GM12891 (cell line): ENCODE measurements at regions not wholly inside any gene's neighbourhood (a gene's known extent, or its start where the extent isn't known, plus 50 kb on each side); places are given as distances from the start of the nearest gene placed in this dataset.

Source experiments
- DNase-seq: peaks from one replicate; pipeline ENCODE4 v3.0.0; 2011; ENCODE audit warnings: low spot score; ENCODE audit not compliant: insufficient read length
- FAIRE-seq: peaks from 2 replicates; lab custom pipeline; 2011; peaks lifted over from hg19 to GRCh38; lab: Jason Lieb, UNC
- PAX5 ChIP-seq: IDR thresholded peaks from 2 replicates; pipeline ENCODE4 v1.6.1; 2011; ENCODE audit warnings: low read length, moderate library complexity, mild to moderate bottlenecking; ENCODE audit not compliant: insufficient read depth, severe bottlenecking
- POLR2A ChIP-seq: IDR thresholded peaks from 2 replicates; pipeline ENCODE4 v1.6.1; 2011; ENCODE audit warnings: low read depth, low read length, control low read depth
- POLR2AphosphoS5 ChIP-seq: IDR thresholded peaks from 2 replicates; pipeline ENCODE4 v1.6.1; 2011; ENCODE audit warnings: low read depth, low read length, control low read depth
- POU2F2 ChIP-seq: IDR thresholded peaks from 2 replicates; pipeline ENCODE4 v1.6.1; 2011; ENCODE audit warnings: low read depth, mild to moderate bottlenecking, control low read depth, low read length, moderate library complexity
- SPI1 ChIP-seq: IDR thresholded peaks from 2 replicates; pipeline ENCODE4 v1.6.1; 2011; ENCODE audit warnings: low read depth, low read length, control low read depth
- TAF1 ChIP-seq: IDR thresholded peaks from 2 replicates; pipeline ENCODE4 v1.6.1; 2011; ENCODE audit warnings: low read depth, low read length, control low read depth

DNA sequence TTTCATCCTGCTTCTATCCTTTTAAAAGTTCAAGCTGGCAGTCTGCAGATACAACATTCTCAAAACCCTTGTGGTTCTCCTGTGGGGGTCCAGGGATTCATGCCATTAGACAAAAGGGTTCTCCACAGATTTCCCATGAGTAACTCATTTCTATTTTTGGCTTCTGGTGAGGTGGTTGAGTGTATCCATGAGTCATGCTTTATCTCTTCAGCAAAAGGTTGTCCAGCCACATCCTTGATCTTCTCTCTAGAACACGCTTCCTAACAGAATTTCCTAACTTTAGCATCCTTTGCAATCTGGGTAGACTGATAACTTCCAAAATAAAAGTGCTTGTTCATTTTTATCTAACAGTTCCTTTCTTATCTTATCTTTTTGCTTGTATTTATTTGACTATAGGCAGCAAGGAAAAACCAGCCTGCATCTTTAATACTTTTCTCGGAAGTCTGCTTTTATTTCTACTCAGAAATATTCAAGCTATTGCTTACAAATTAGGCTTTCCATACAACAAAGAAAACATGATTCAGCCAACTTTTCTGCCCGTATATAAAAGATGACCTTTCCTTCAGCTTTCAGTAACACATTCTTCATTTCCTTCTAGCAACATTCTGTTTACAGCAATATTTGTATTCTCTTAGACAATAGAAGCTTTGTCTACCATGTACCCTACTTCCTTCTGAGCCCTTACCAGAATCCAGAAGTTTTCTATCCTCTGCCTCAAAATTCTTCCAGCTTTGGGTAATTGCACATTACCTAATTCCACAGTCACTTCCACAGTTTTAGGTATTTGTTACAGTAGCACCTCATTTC is 79.3 kb upstream of the IL6 start:
- DNase-seq, result no peak
- no peak for FAIRE-seq
- no peak for TF ChIP-seq POU2F2
- no peak for TF ChIP-seq SPI1
- TF ChIP-seq POLR2AphosphoS5, result no peak
- TF ChIP-seq POLR2A, result no peak
- TF ChIP-seq PAX5, result no peak
- TF ChIP-seq TAF1, result no peak

- FAIRE-seq (no peak), DNase-seq (no peak)
- TF ChIP-seq POLR2AphosphoS5, result no peak
- TF ChIP-seq PAX5, result no peak
- TF ChIP-seq TAF1, result no peak
- TF ChIP-seq SPI1, result no peak
- no peak for TF ChIP-seq POLR2A
- TF ChIP-seq POU2F2, result no peak
Measured at GRCh38 chr7:22645418-22646181, 81.4 kb upstream of the IL6 start.

GRCh38 chr7:22642454-22642853 is 84.5 kb upstream of the IL6 start:
- DNase-seq, result no peak
- no peak for TF ChIP-seq POLR2A
- no peak for TF ChIP-seq SPI1
- TF ChIP-seq POLR2AphosphoS5, result no peak
- TF ChIP-seq TAF1, result no peak
- TF ChIP-seq PAX5, result no peak
- TF ChIP-seq POU2F2, result no peak
- FAIRE-seq, result no peak

- DNase-seq (no peak), FAIRE-seq (peak; percentile 74)
- TF ChIP-seq TAF1, result no peak
- TF ChIP-seq POLR2A, result no peak
- no peak for TF ChIP-seq POLR2AphosphoS5
- no peak for TF ChIP-seq PAX5
- TF ChIP-seq POU2F2, result peak; percentile 77
- TF ChIP-seq SPI1, result no peak
Measured at GRCh38 chr7:22640269-22640668, 86.7 kb upstream of the IL6 start.

GRCh38 chr7:22639396-22639795 is 87.6 kb upstream of the IL6 start:
- TF ChIP-seq POLR2AphosphoS5 (no peak), SPI1 (no peak), POU2F2 (no peak), PAX5 (no peak), POLR2A (no peak), TAF1 (no peak)
- DNase-seq (no peak), FAIRE-seq (no peak)

DNA sequence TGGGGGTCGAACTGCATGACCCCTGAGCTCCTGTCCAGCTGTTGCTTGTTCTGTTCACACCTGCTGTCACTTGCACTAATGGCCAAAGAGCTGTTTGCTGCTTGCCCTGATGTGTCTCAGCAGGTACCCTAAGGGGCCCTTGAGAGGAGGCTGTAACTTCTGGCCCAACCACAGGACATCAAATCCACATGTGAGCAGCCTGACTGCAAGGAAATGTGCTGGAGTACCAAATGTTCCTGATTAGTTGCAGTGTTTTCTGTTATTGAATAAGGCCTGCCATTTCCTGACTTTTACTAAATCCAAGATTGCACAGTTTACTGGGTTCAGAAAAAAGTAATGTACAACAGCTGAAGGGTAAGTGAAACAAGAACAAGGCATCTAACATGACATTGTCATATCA is 91.7 kb upstream of the IL6 start:
- FAIRE-seq (no peak), DNase-seq (no peak)
- TF ChIP-seq PAX5 (no peak), SPI1 (no peak), TAF1 (no peak), POU2F2 (no peak)

DNA sequence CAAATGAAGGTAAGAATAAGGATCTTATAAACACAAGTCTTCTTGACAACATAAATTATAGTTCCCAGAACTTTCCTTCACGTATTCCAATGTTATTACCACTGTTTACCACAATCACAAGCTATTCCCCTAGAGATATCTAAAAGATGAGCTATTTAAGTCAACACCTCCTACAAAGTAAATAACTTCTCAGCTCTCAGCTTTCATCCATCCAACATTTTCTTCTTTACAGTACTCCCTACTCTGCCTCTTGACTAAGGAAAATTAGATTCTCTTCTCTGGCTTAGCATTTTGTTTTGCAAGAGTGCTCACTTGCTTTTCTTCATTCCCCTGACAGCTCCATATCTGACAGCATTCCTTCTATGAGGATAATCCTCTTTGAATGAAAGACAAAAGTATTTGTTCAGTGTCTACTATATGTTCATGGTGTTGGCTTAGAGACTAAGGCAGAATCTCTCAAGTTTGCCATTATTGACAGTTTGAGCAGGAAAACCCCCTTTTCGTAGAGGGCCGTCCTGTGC is 93.0 kb upstream of the IL6 start:
- DNase-seq (no peak), FAIRE-seq (no peak)
- TF ChIP-seq PAX5, result no peak
- TF ChIP-seq POLR2AphosphoS5, result no peak
- no peak for TF ChIP-seq POU2F2
- no peak for TF ChIP-seq SPI1
- no peak for TF ChIP-seq TAF1

DNA sequence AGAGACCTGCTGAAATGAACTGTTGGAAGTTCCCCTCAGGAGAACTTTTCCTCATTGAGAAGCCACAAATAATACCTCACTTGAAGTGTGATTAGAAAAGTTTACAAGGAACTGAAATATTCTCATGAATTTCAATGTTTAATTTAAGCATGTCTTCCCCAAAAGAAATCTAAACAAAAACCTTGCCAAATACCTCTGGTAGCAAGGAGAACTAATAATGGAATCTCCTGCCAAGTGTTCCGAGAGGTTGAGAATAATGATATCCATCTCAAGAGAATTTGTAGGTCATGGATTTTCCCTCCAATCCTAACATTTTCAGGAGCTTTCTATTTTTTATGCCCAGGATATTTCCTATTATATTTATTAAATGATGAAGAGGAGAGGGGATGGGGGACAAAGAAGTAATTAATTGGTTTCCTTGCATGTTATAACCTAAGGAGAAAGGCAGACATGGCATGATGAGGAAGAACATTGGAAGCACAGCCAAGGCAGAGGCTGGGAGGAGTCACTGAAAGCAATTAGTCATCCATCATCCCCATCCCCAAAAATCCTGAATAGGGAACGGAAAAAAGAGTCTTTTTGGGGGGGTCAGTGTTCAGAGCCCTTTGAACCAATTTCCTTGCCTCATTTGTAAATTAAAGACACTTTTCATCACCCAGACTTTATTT is 93.6 kb upstream of the IL6 start:
- no peak for FAIRE-seq
- DNase-seq, result no peak
- TF ChIP-seq TAF1 (no peak), PAX5 (no peak), POLR2AphosphoS5 (no peak), POLR2A (no peak), SPI1 (no peak), POU2F2 (no peak)

DNA sequence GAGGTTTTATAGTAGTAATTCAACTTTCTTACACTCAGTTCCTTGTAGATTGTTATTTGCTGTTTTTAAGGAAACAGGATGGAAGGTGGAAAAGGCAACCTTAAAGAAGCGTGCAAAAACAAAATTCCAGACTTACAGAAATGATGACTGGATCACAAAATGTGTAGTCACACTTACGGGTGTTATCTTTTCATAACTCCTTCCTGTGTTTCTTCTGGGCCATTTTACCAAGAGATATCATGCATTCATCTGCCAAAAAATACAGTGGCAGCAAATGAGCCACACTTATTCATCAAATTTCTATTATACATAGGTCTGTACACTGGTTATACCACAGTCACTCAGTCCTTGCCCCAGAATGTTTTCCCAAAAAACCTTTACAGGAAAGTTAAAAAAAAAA is 94.3 kb upstream of the IL6 start:
- DNase-seq (no peak), FAIRE-seq (no peak)
- TF ChIP-seq TAF1 (no peak), POLR2A (no peak), PAX5 (no peak), POU2F2 (no peak), POLR2AphosphoS5 (no peak), SPI1 (no peak)

- FAIRE-seq, result no peak
- DNase-seq, result no peak
- no peak for TF ChIP-seq TAF1
- no peak for TF ChIP-seq POU2F2
- TF ChIP-seq POLR2A, result no peak
- no peak for TF ChIP-seq SPI1
- TF ChIP-seq PAX5, result no peak
- no peak for TF ChIP-seq POLR2AphosphoS5
Measured at GRCh38 chr7:22631730-22632129, 95.3 kb upstream of the IL6 start.
